CD14-positive monocyte (primary cell): ENCODE measurements at regions not wholly inside any gene's neighbourhood (a gene's known extent, or its start where the extent isn't known, plus 50 kb on each side); places are given as distances from the start of the nearest gene placed in this dataset.

Source experiments
- DNase-seq, 3 donors: peaks; one replicate each; pipeline ENCODE4 v3.0.0-alpha.2; 2011 to 2022
- H2AFZ ChIP-seq: 2 replicates; pipeline ENCODE4 v1.6.0; 2012; ENCODE audit warnings: mild to moderate bottlenecking, low read depth, low read length, inconsistent platforms; ENCODE audit not compliant: insufficient read depth, poor library complexity, severe bottlenecking
- H3K27ac ChIP-seq, 2 donors: 1 replicate in 1 of 2; 2 replicates in 1 of 2; pipeline ENCODE4 v1.5.1; 2012 to 2013; ENCODE audit warnings: low read length in 2 of 2, control low read depth in 1 of 2, inconsistent platforms in 1 of 2, low read depth in 1 of 2, mild to moderate bottlenecking in 1 of 2
- H3K27me3 ChIP-seq, 2 donors: one replicate each; pipeline versions ENCODE4 v1.6.0 to v1.6.1; 2011 to 2013; ENCODE audit warnings: low read length in 2 of 2; ENCODE audit not compliant: control insufficient read depth in 2 of 2, insufficient read depth in 2 of 2
- H3K36me3 ChIP-seq, 2 donors: replicated peaks in 1 of 2; 1 replicate in 1 of 2; 2 replicates in 1 of 2; pipeline versions ENCODE4 v1.5.1 to v1.6.1; 2012 to 2013; ENCODE audit warnings: low read length in 2 of 2, control low read depth in 1 of 2, inconsistent platforms in 1 of 2, mild to moderate bottlenecking in 1 of 2; ENCODE audit not compliant: insufficient read depth in 2 of 2, control insufficient read depth in 1 of 2
- H3K4me1 ChIP-seq, 2 donors: 1 replicate in 1 of 2; 2 replicates in 1 of 2; pipeline versions ENCODE4 v1.5.1 to v1.6.1; 2012 to 2013; ENCODE audit warnings: low read length in 2 of 2, control low read depth in 1 of 2, inconsistent platforms in 1 of 2, mild to moderate bottlenecking in 1 of 2, moderate library complexity in 1 of 2; ENCODE audit not compliant: insufficient read depth in 2 of 2, control insufficient read depth in 1 of 2
- H3K4me2 ChIP-seq: replicated peaks from 2 replicates; pipeline ENCODE3; 2012; ENCODE audit warnings: low read length, moderate library complexity, mild to moderate bottlenecking; ENCODE audit not compliant: poor library complexity, severe bottlenecking; ENCODE audit errors: extremely low read depth
- H3K4me3 ChIP-seq, 3 experiments: fragments of 200-600 bp in 1 of 3; sonication (generic) in 1 of 3; replicated peaks in 1 of 3; 1 replicate in 2 of 3; 2 replicates in 1 of 3; pipeline ENCODE4 v1.5.1; 2011 to 2013; ENCODE audit warnings: low read length in 3 of 3, mild to moderate bottlenecking in 3 of 3, control low read depth in 2 of 3, low read depth in 2 of 3, inconsistent platforms in 1 of 3, moderate library complexity in 1 of 3
- H3K79me2 ChIP-seq: 2 replicates; pipeline ENCODE4 v1.6.0; 2012; ENCODE audit warnings: mild to moderate bottlenecking, control low read depth, inconsistent platforms, low read length, moderate library complexity; ENCODE audit not compliant: insufficient read depth
- H3K9ac ChIP-seq: 2 replicates; pipeline ENCODE4 v1.6.0; 2017; ENCODE audit warnings: low read length, mild to moderate bottlenecking; ENCODE audit not compliant: insufficient read depth, poor library complexity, severe bottlenecking
- H3K9me3 ChIP-seq, 2 donors: replicated peaks in 1 of 2; 1 replicate in 1 of 2; 2 replicates in 1 of 2; pipeline versions ENCODE4 v1.5.1 to v1.6.1; 2012 to 2013; ENCODE audit warnings: low read length in 2 of 2, control low read depth in 1 of 2; ENCODE audit not compliant: control insufficient read depth in 1 of 2, insufficient read depth in 1 of 2
- H4K20me1 ChIP-seq: 2 replicates; pipeline ENCODE4 v1.6.0; 2012; ENCODE audit warnings: mild to moderate bottlenecking, low read length, control low read depth, moderate library complexity; ENCODE audit not compliant: insufficient read depth
- H3K27ac Mint-ChIP-seq, 7 donors: one replicate each; pipeline ENCODE4 v1.8.0; 2020; ENCODE audit warnings: mild to moderate bottlenecking in 7 of 7, mixed read lengths in 7 of 7, moderate library complexity in 6 of 7, inconsistent platforms in 2 of 7
- H3K27me3 Mint-ChIP-seq, 3 donors: one replicate each; pipeline ENCODE4 v1.8.0; 2021 to 2022; ENCODE audit warnings: low read depth in 3 of 3, mild to moderate bottlenecking in 3 of 3, mixed read lengths in 3 of 3, moderate library complexity in 3 of 3, inconsistent platforms in 1 of 3
- H3K36me3 Mint-ChIP-seq, 2 donors: one replicate each; pipeline ENCODE4 v1.8.0; 2020; ENCODE audit warnings: mixed read lengths in 2 of 2, inconsistent platforms in 1 of 2, mild to moderate bottlenecking in 1 of 2
- H3K4me1 Mint-ChIP-seq: one replicate; pipeline ENCODE4 v1.8.0; 2020; ENCODE audit warnings: mild to moderate bottlenecking, mixed read lengths
- H3K4me3 Mint-ChIP-seq, 2 donors: one replicate each; pipeline ENCODE4 v1.8.0; 2020; ENCODE audit warnings: mild to moderate bottlenecking in 2 of 2, mixed read lengths in 2 of 2, moderate library complexity in 1 of 2
- H3K9me3 Mint-ChIP-seq, 7 donors: one replicate each; pipeline ENCODE4 v1.8.0; 2020 to 2022; ENCODE audit warnings: mixed read lengths in 7 of 7, mild to moderate bottlenecking in 6 of 7, moderate library complexity in 6 of 7, inconsistent platforms in 2 of 7
- CTCF ChIP-seq: fragments of 200-600 bp; IDR thresholded peaks from one replicate; pipeline ENCODE4 v1.8.0; 2022; ENCODE audit warnings: antibody characterized with exemption, mild to moderate bottlenecking
- WGBS: methylation state at CpG from one replicate; pipeline ENCODE4 v1.1.5; 2013; ENCODE audit warnings: missing lambda C conversion rate; ENCODE audit not compliant: insufficient coverage; 5-methylcytosine and 5-hydroxymethylcytosine counted together
- intact Hi-C, 2 donors: fragments of 100-400 bp; cut with micrococcal nuclease; formaldehyde crosslinking; loops; one replicate each; pipeline versions ENCODE4 v1.15.0 to v1.15.1; 2023

DNA sequence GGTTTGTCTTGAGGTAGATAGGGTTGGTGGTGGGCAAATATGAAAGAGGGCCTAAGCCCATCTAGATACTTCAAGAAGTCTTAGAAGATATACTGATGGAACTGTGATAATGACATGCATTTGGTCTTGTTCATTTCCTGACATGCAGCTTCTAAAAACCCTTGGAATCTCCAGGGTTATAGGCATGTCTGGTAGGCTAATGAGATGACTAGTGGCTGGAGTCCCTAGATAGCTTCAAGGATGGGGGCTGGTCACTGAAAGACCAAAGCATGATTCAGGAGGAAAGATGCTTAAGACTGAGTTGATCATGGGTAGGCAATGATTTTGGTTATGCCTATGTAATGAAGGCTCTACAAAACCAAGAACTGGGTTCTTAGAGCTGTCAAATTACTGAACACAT lies 217.9 kb upstream of the MOCS1 start:
- peaks cover 8% of the 10 kb centered on the region for H3K4me1 Mint-ChIP-seq
- no peak overlapping the region for H3K27ac Mint-ChIP-seq
- peaks cover 0 to 8% of the 10 kb centered on the region in 2 donors for H3K9me3 ChIP-seq

GRCh38 chr6:40148882-40149573 lies 214.8 kb upstream of the MOCS1 start:
- peak in 2 of 3 donors; percentile 25 to 53 for DNase-seq

More for the DNA sequence above, 217.9 kb upstream of the MOCS1 start:
- H2AFZ ChIP-seq = no peak overlapping the region
- no peak overlapping the region for H3K9ac ChIP-seq
- H4K20me1 ChIP-seq = no peaks in the 10 kb centered on the region
- no peaks in the 10 kb centered on the region for H3K27me3 ChIP-seq
- H3K4me3 ChIP-seq = no peak overlapping the region
- intact Hi-C loops = no loop called here
- peaks cover 0 to 6% of the 10 kb centered on the region in 2 donors for H3K4me1 ChIP-seq
- H3K4me3 Mint-ChIP-seq = no peak overlapping the region
- no peak for DNase-seq
- TF ChIP-seq CTCF = no peak
- H3K36me3 ChIP-seq = no peaks in the 10 kb centered on the region
- no peaks in the 10 kb centered on the region for H3K79me2 ChIP-seq
- peaks cover 0 to 10% (median 0%) of the 10 kb centered on the region in 7 donors for H3K9me3 Mint-ChIP-seq
- H3K36me3 Mint-ChIP-seq = no peaks in the 10 kb centered on the region
- H3K4me2 ChIP-seq = no peak overlapping the region
- H3K27ac ChIP-seq = no peak overlapping the region
- peaks cover 0 to 7% (median 2%) of the 10 kb centered on the region in 3 donors for H3K27me3 Mint-ChIP-seq

More at GRCh38 chr6:40148882-40149573, 214.8 kb upstream of the MOCS1 start:
- Histone ChIP-seq H3K27ac (no peak overlapping the region), H3K79me2 (no peaks in the 10 kb centered on the region), H4K20me1 (no peaks in the 10 kb centered on the region), H3K27me3 (no peaks in the 10 kb centered on the region), H3K4me1 (peaks cover 0 to 6% of the 10 kb centered on the region in 2 donors), H3K4me3 (no peak overlapping the region), H3K36me3 (no peaks in the 10 kb centered on the region), H3K4me2 (no peak overlapping the region), H3K9ac (no peak overlapping the region), H3K9me3 (peaks cover 0 to 3% of the 10 kb centered on the region in 2 donors), H2AFZ (no peak overlapping the region)
- Mint-ChIP-seq H3K9me3 (peaks cover 0 to 6% (median 2%) of the 10 kb centered on the region in 7 donors), H3K27ac (no peak overlapping the region), H3K4me1 (peaks cover 8% of the 10 kb centered on the region), H3K27me3 (peaks cover 0 to 5% (median 2%) of the 10 kb centered on the region in 3 donors), H3K36me3 (no peaks in the 10 kb centered on the region), H3K4me3 (no peak overlapping the region)
- no peak for TF ChIP-seq CTCF
- intact Hi-C loops = no loop called here
- no CpG with 5 or more reads among the region's 2 CpGs for WGBS
